ENCODE measurements at regions not wholly inside any gene's neighbourhood (a gene's known extent, or its start where the extent isn't known, plus 50 kb on each side); places are given as distances from the start of the nearest gene placed in this dataset.

GRCh38 chr9:30140407-30140806 lies 2244.0 kb upstream of the ACO1 start:
- TF ChIP-seq CBFB (CRISPR knock-in tag; IDR thresholded peaks at IDR 0.05) (no peak), CEBPB (IDR thresholded peaks at IDR 0.05; ENCODE audit: borderline replicate concordance, low read depth, low read length) (no peak), STAT5B (CRISPR knock-in tag; IDR thresholded peaks at IDR 0.05) (no peak), GATAD2A (CRISPR knock-in tag; IDR thresholded peaks at IDR 0.05) (no peak), CTCF (CRISPR knock-in tag; IDR thresholded peaks at IDR 0.05) (no peak), PRDM4 (CRISPR knock-in tag; IDR thresholded peaks at IDR 0.05; ENCODE audit: borderline replicate concordance) (no peak)
